ENCODE measurements at regions not wholly inside any gene's neighbourhood (a gene's known extent, or its start where the extent isn't known, plus 50 kb on each side); places are given as distances from the start of the nearest gene placed in this dataset.

GRCh38 chr7:53245721-53246120 is 210.3 kb downstream of the POM121L12 start:
- H3K9me3 Mint-ChIP-seq: no peaks in the 10 kb centered on the region
- H3K36me3 Mint-ChIP-seq (ENCODE audit: low read depth): no peaks in the 10 kb centered on the region
- no peak for TF ChIP-seq CTCF (IDR thresholded peaks at IDR 0.05; ENCODE audit: unreplicated experiment in 3 of 3)
- no peak overlapping the region for H3K4me3 Mint-ChIP-seq
- H3K27ac Mint-ChIP-seq: no peak overlapping the region
- H3K4me1 Mint-ChIP-seq: no peaks in the 10 kb centered on the region
- peaks cover 4% of the 10 kb centered on the region for H3K27me3 Mint-ChIP-seq (ENCODE audit: low read depth)

- H3K36me3 Mint-ChIP-seq (ENCODE audit: low read depth): no peaks in the 10 kb centered on the region
- H3K27ac Mint-ChIP-seq: no peak overlapping the region
- H3K27me3 Mint-ChIP-seq (ENCODE audit: low read depth): peaks cover 4% of the 10 kb centered on the region
- H3K4me3 Mint-ChIP-seq: no peak overlapping the region
- TF ChIP-seq CTCF (IDR thresholded peaks at IDR 0.05; ENCODE audit: unreplicated experiment in 3 of 3): no peak
- no peaks in the 10 kb centered on the region for H3K9me3 Mint-ChIP-seq
- no peaks in the 10 kb centered on the region for H3K4me1 Mint-ChIP-seq
These were observed 211.5 kb downstream of the POM121L12 start for GRCh38 chr7:53246957-53247356.

GRCh38 chr7:53252539-53252938 is 217.1 kb downstream of the POM121L12 start:
- TF ChIP-seq CTCF (IDR thresholded peaks at IDR 0.05; ENCODE audit: unreplicated experiment in 3 of 3): no peak
- Mint-ChIP-seq H3K27ac (no peak overlapping the region), H3K9me3 (peaks cover 3% of the 10 kb centered on the region), H3K4me3 (no peak overlapping the region), H3K36me3 (ENCODE audit: low read depth) (no peaks in the 10 kb centered on the region), H3K27me3 (ENCODE audit: low read depth) (no peaks in the 10 kb centered on the region), H3K4me1 (no peaks in the 10 kb centered on the region)

- H3K4me3 Mint-ChIP-seq: no peak overlapping the region
- TF ChIP-seq CTCF (IDR thresholded peaks at IDR 0.05; ENCODE audit: unreplicated experiment in 3 of 3): no peak
- H3K9me3 Mint-ChIP-seq: no peaks in the 10 kb centered on the region
- no peaks in the 10 kb centered on the region for H3K27me3 Mint-ChIP-seq (ENCODE audit: low read depth)
- H3K27ac Mint-ChIP-seq: no peak overlapping the region
- H3K36me3 Mint-ChIP-seq (ENCODE audit: low read depth): no peaks in the 10 kb centered on the region
- no peaks in the 10 kb centered on the region for H3K4me1 Mint-ChIP-seq
These were observed 236.6 kb downstream of the POM121L12 start for GRCh38 chr7:53272081-53272480.

GRCh38 chr7:53281312-53281711 is 245.9 kb downstream of the POM121L12 start:
- Mint-ChIP-seq H3K36me3 (ENCODE audit: low read depth) (no peaks in the 10 kb centered on the region), H3K27ac (no peak overlapping the region), H3K4me1 (no peaks in the 10 kb centered on the region), H3K4me3 (no peak overlapping the region), H3K9me3 (peaks cover 8% of the 10 kb centered on the region), H3K27me3 (ENCODE audit: low read depth) (no peaks in the 10 kb centered on the region)
- TF ChIP-seq CTCF (IDR thresholded peaks at IDR 0.05; ENCODE audit: unreplicated experiment in 3 of 3): no peak

- no peaks in the 10 kb centered on the region for H3K4me1 Mint-ChIP-seq
- no peaks in the 10 kb centered on the region for H3K27me3 Mint-ChIP-seq (ENCODE audit: low read depth)
- H3K4me3 Mint-ChIP-seq: no peak overlapping the region
- TF ChIP-seq CTCF (IDR thresholded peaks at IDR 0.05; ENCODE audit: unreplicated experiment in 3 of 3): no peak
- no peak overlapping the region for H3K27ac Mint-ChIP-seq
- H3K9me3 Mint-ChIP-seq: peaks cover 8% of the 10 kb centered on the region
- no peaks in the 10 kb centered on the region for H3K36me3 Mint-ChIP-seq (ENCODE audit: low read depth)
These were observed 256.9 kb downstream of the POM121L12 start for GRCh38 chr7:53292341-53292740.
